BE2C (cell line): ENCODE measurements at regions not wholly inside any gene's neighbourhood (a gene's known extent, or its start where the extent isn't known, plus 50 kb on each side); places are given as distances from the start of the nearest gene placed in this dataset.

Experiments
- DNase-seq: peaks from one replicate; pipeline ENCODE4 v3.0.0-alpha.2; 2020
- H3K27me3 ChIP-seq: fragments of 250-450 bp; sonication (Bioruptor Pico); 2 replicates; pipeline ENCODE4 v1.5.1; 2020; ENCODE audit warnings: mild to moderate bottlenecking
- H3K36me3 ChIP-seq: fragments of 250-450 bp; sonication (Bioruptor Pico); 2 replicates; pipeline ENCODE4 v1.5.1; 2020; ENCODE audit warnings: mild to moderate bottlenecking
- H3K4me1 ChIP-seq: fragments of 250-450 bp; sonication (Bioruptor Pico); 2 replicates; pipeline ENCODE4 v1.5.1; 2020
- H3K4me3 ChIP-seq: 2 replicates; pipeline ENCODE4 v1.5.1; 2011; ENCODE audit warnings: low read depth, low read length
- H3K9me3 ChIP-seq: fragments of 250-450 bp; sonication (Bioruptor Pico); 2 replicates; pipeline ENCODE4 v1.5.1; 2020
- CTCF ChIP-seq: IDR thresholded peaks from 2 replicates; pipeline ENCODE4 v1.5.1; 2012; ENCODE audit warnings: mild to moderate bottlenecking, low read depth, low read length

GRCh38 chr18:40930211-40930882 is 1024.7 kb upstream of the PIK3C3 start:
- no peak overlapping the region for H3K4me3 ChIP-seq
- TF ChIP-seq CTCF = no peak
- no peaks in the 10 kb centered on the region for H3K4me1 ChIP-seq
- no peaks in the 10 kb centered on the region for H3K36me3 ChIP-seq
- no peaks in the 10 kb centered on the region for H3K27me3 ChIP-seq
- DNase-seq = no peak
- H3K9me3 ChIP-seq = no peaks in the 10 kb centered on the region

GRCh38 chr18:40929399-40929798 is 1025.6 kb upstream of the PIK3C3 start:
- Histone ChIP-seq H3K4me1 (no peaks in the 10 kb centered on the region), H3K4me3 (no peak overlapping the region), H3K27me3 (no peaks in the 10 kb centered on the region), H3K9me3 (no peaks in the 10 kb centered on the region), H3K36me3 (no peaks in the 10 kb centered on the region)
- TF ChIP-seq CTCF = no peak
- no peak for DNase-seq

GRCh38 chr18:40926679-40927078 is 1028.4 kb upstream of the PIK3C3 start:
- H3K9me3 ChIP-seq = no peaks in the 10 kb centered on the region
- DNase-seq = no peak
- no peaks in the 10 kb centered on the region for H3K27me3 ChIP-seq
- H3K4me1 ChIP-seq = no peaks in the 10 kb centered on the region
- no peak overlapping the region for H3K4me3 ChIP-seq
- H3K36me3 ChIP-seq = no peaks in the 10 kb centered on the region
- no peak for TF ChIP-seq CTCF

- no peaks in the 10 kb centered on the region for H3K9me3 ChIP-seq
- no peak overlapping the region for H3K4me3 ChIP-seq
- no peak for TF ChIP-seq CTCF
- H3K36me3 ChIP-seq = no peaks in the 10 kb centered on the region
- H3K27me3 ChIP-seq = no peaks in the 10 kb centered on the region
- DNase-seq = no peak
- H3K4me1 ChIP-seq = no peaks in the 10 kb centered on the region
Measured at GRCh38 chr18:40925071-40925541, 1029.9 kb upstream of the PIK3C3 start.

- no peak for DNase-seq
- Histone ChIP-seq H3K36me3 (no peaks in the 10 kb centered on the region), H3K9me3 (no peaks in the 10 kb centered on the region), H3K4me1 (no peaks in the 10 kb centered on the region), H3K27me3 (no peaks in the 10 kb centered on the region), H3K4me3 (no peak overlapping the region)
- no peak for TF ChIP-seq CTCF
Measured at GRCh38 chr18:40921845-40922629, 1033.0 kb upstream of the PIK3C3 start.

GRCh38 chr18:40917056-40917455 is 1038.0 kb upstream of the PIK3C3 start:
- Histone ChIP-seq H3K27me3 (no peaks in the 10 kb centered on the region), H3K4me1 (no peaks in the 10 kb centered on the region), H3K9me3 (no peaks in the 10 kb centered on the region), H3K4me3 (no peak overlapping the region), H3K36me3 (no peaks in the 10 kb centered on the region)
- DNase-seq = no peak
- no peak for TF ChIP-seq CTCF
